ENCODE measurements at regions not wholly inside any gene's neighbourhood (a gene's known extent, or its start where the extent isn't known, plus 50 kb on each side); places are given as distances from the start of the nearest gene placed in this dataset.

DNA sequence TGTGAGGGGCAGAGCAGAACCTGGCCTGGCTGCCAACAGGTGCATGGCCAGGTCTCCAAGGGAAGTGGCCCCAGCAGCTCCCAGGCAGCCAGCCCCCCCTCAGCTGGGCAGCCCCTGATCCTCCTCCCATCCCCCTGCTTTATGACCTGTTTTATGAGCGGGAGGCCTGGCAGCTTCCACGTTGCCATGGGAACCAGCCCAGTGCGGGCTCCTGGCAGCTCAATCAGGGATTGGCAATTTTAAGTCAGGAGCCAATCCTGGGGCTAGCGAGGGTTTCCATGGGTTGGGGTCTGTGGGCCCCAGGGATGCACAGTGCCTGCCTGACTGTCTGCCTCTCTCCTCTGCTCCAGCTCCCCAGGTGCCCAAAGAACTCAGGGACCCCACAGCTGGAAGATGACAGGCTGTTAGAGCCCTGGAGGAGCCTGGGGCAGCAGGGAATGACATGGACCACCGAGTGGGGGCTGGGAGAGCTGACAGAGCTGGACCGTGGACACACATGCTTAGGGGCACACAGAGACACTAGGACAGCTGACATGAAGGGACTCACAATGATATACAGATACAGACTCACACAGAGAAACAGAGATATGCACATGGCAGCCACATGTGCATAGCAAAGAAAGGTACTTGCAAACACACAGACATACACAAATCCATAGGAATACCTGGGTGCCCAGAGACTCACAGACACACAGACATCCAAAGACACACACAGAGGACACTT lies 56.5 kb upstream of the SIRPA start:
- POLR2A ChIA-PET, result no interaction called here
- CTCF ChIA-PET, result no interaction called here
- DNase-seq (ENCODE audit: extremely low spot score), result no peak

DNA sequence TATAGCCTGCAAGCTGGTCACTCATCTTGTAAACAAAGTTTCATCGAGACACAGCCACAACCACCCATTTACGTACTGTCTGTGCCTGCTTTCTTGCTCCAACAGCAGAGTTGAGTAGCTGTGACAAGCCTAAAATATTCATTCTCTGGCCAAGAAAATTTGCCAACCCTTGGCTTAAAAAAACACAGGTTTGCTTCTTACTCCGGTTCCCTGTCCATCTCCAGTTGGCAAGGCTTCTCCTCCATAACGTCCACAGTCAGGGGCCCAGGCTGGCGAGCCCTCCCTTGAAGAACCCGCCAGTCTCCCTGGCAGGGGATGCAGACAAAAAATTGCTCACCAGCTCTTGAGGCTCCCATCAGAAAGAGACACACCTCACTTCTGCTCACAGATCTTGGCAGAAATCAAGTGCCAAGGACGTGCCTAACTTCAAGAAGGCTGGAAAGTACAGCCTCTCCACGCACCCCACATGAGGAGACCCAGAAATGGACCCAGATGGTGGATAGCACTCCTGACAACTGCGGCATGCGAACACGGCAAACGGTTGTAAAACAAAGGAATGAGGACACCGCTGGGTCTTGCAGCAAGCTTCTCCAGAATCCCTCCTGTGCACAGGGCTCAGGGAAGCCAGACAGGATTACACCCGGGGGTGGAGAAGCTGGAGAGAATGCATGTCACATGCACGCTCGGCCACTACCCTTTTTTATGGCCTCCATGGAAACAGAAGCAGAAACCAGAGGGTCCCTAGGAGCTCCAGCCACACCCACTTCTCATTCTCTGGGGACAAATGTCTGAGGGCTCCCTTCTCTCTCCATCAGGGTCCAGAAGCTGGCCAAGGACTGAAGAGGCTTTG lies 59.8 kb upstream of the SIRPA start:
- ChIA-PET CTCF (no interaction called here), POLR2A (no interaction called here)
- no peak for TF ChIP-seq BHLHE40 (IDR thresholded peaks at IDR 0.05; ENCODE audit: borderline replicate concordance)
- no peak for TF ChIP-seq FOXA1 (IDR thresholded peaks at IDR 0.05)
- TF ChIP-seq SP1 (IDR thresholded peaks at IDR 0.05), result no peak
- TF ChIP-seq LEF1 (IDR thresholded peaks at IDR 0.05; ENCODE audit: borderline replicate concordance), result no peak
- no peak for DNase-seq (ENCODE audit: extremely low spot score)

More for the DNA sequence above, 56.5 kb upstream of the SIRPA start:
- TF ChIP-seq FOXA1 (IDR thresholded peaks at IDR 0.05), result no peak
- TF ChIP-seq, protein P1, sequence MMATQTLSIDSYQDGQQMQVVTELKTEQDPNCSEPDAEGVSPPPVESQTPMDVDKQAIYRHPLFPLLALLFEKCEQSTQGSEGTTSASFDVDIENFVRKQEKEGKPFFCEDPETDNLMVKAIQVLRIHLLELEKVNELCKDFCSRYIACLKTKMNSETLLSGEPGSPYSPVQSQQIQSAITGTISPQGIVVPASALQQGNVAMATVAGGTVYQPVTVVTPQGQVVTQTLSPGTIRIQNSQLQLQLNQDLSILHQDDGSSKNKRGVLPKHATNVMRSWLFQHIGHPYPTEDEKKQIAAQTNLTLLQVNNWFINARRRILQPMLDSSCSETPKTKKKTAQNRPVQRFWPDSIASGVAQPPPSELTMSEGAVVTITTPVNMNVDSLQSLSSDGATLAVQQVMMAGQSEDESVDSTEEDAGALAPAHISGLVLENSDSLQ (IDR thresholded peaks at IDR 0.05), result no peak
- TF ChIP-seq HDGF (IDR thresholded peaks at IDR 0.05; ENCODE audit: borderline replicate concordance), result no peak
- no peak for TF ChIP-seq SUZ12 (IDR thresholded peaks at IDR 0.05)
- TF ChIP-seq ARNT (IDR thresholded peaks at IDR 0.05), result no peak
- no peak for TF ChIP-seq CTBP1 (IDR thresholded peaks at IDR 0.05; ENCODE audit: borderline replicate concordance)
- no peak for TF ChIP-seq NFRKB (IDR thresholded peaks at IDR 0.05)
- TF ChIP-seq ZNF384 (IDR thresholded peaks at IDR 0.05), result no peak
- no peak for TF ChIP-seq LEF1 (IDR thresholded peaks at IDR 0.05; ENCODE audit: borderline replicate concordance)
- no peak for TF ChIP-seq BHLHE40 (IDR thresholded peaks at IDR 0.05; ENCODE audit: borderline replicate concordance)
- no peak for TF ChIP-seq FOXK2 (IDR thresholded peaks at IDR 0.05)
- TF ChIP-seq TARDBP (IDR thresholded peaks at IDR 0.05), result no peak

DNA sequence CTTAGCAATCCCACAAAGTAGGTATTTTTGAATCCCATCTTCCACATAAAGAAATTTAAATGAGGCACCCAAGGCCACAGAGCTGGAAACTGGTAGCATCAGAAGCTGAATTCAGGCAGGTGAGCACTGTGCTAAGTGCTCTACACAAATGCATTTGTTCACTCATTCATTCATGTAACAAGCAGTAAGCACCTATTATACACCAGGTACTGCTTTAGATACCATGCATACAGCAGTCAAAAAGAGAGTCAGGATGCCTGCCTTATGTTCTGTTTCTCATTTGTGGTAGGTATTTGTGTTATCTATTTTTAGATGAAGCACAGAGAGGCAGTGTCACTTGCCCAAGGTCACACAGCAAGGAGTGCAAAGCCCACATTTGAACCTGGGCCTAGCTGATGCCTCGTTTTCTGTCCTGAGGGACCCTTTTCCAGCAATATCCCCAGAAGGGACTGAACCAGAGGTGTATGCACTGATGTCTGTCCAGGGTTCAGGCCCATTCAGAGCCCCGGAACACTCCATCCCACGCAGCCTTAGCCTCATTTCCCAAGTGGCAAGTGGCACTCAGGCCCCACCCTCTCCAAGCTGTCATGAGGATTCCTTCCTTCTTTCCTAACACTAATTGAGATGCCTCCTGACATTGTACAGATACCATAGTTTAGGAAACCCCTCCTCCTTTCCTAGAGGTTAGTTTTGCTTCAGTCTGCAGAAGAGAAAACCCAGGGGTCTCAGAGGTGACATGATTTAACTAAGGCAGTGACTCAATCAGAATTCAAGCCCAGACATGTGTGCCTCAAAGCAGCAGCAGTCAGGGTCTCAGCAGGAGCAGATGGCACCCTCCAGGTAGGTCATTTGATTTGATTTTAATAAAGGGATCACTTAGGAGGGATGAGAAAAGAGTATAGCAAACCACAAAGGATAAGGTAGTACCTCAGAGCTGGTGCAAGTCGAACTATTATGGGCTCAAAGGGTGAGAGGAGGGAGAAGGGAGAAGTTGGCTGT lies 61.2 kb upstream of the SIRPA start:
- ChIA-PET CTCF (no interaction called here), POLR2A (no interaction called here)
- TF ChIP-seq ELF4 (IDR thresholded peaks at IDR 0.05), result no peak
- no peak for TF ChIP-seq BHLHE40 (IDR thresholded peaks at IDR 0.05; ENCODE audit: borderline replicate concordance)
- TF ChIP-seq ARNT (IDR thresholded peaks at IDR 0.05), result no peak
- TF ChIP-seq, protein P1 (IDR thresholded peaks at IDR 0.05), result no peak
- no peak for TF ChIP-seq HDGF (IDR thresholded peaks at IDR 0.05; ENCODE audit: borderline replicate concordance)
- TF ChIP-seq SP1 (IDR thresholded peaks at IDR 0.05), result no peak
- TF ChIP-seq CTBP1 (IDR thresholded peaks at IDR 0.05; ENCODE audit: borderline replicate concordance), result no peak
- no peak for TF ChIP-seq NFRKB (IDR thresholded peaks at IDR 0.05)
- DNase-seq (ENCODE audit: extremely low spot score), result no peak

DNA sequence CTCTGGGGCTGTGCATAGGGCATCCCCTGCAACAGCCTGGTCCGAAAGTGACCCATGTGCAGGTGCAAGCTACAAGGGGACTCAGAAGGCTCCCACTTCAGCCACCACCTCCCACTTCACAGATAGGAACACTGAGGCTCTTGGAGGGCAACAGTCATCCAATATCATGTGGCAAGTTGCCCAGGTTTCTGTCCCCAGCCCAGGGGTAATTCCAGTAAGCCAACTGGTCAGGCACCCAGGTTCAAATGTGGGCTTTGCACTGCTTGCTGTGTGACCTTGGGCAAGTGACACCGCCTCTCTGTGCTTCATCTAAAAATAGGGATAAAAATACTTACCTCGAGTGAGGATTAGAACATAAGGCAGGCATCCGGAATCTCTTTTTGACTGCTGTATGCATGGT lies 62.0 kb upstream of the SIRPA start:
- ChIA-PET CTCF (no interaction called here), POLR2A (no interaction called here)
- DNase-seq (ENCODE audit: extremely low spot score), result no peak
- TF ChIP-seq FOXK2 (IDR thresholded peaks at IDR 0.05) (no peak), CTBP1 (IDR thresholded peaks at IDR 0.05; ENCODE audit: borderline replicate concordance) (no peak), LEF1 (IDR thresholded peaks at IDR 0.05; ENCODE audit: borderline replicate concordance) (no peak), BHLHE40 (IDR thresholded peaks at IDR 0.05; ENCODE audit: borderline replicate concordance) (no peak), SUZ12 (IDR thresholded peaks at IDR 0.05) (no peak), ELF4 (IDR thresholded peaks at IDR 0.05) (no peak), FOXM1 (IDR thresholded peaks at IDR 0.05; ENCODE audit: borderline replicate concordance) (no peak), FOXA1 (IDR thresholded peaks at IDR 0.05) (no peak), TARDBP (IDR thresholded peaks at IDR 0.05) (no peak)
- TF ChIP-seq, protein P1 (IDR thresholded peaks at IDR 0.05), result no peak

DNA sequence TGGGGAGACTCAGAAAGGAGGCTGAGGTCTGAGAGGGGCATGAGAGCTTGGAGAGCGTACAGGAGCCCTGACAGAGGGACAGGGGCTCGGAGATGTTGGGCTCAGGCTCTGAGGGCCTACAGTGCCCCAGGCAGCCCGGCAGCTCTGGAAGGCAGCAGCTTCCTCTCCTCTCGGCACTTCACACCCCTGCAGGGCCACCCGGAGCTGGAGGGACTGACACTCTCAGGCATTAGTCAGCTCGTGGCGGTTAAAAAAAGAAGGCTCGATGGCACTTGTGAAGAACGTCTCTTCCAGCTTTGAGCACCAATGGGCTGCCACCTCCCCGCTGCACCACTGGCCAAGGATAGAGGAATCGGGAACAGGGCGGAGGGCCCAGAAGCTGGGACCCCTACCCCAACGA lies 62.6 kb upstream of the SIRPA start:
- CTCF ChIA-PET, result no interaction called here
- TF ChIP-seq BHLHE40 (IDR thresholded peaks at IDR 0.05; ENCODE audit: borderline replicate concordance), result no peak
- TF ChIP-seq FOXA1 (IDR thresholded peaks at IDR 0.05), result no peak
- no peak for TF ChIP-seq FOXK2 (IDR thresholded peaks at IDR 0.05)
- no peak for TF ChIP-seq ARNT (IDR thresholded peaks at IDR 0.05)
- POLR2A ChIA-PET, result no interaction called here
- DNase-seq (ENCODE audit: extremely low spot score), result no peak

DNA sequence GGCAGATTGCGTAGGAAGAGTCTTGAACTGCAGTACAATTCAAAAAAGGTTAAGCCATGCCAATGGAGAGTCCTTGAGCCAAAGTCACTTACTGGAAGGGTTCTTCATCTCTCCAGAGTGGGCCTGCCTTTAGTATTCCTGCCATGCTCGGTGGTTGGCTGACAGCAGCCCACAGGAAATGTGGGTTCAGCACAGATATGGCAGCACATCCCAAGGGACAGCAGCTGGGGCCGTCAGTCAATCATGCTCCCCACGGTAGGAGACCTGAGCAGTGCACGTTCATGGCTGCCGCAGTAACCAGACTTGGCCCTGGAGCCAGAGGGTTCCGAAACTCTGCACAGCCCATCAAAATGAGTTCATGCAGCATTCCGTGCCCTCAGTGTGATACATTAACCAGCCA lies 63.6 kb upstream of the SIRPA start:
- ChIA-PET POLR2A (no interaction called here), CTCF (no interaction called here)
- DNase-seq (ENCODE audit: extremely low spot score), result no peak
- TF ChIP-seq L3MBTL2 (conservative IDR thresholded peaks at IDR 0.05) (no peak), ZNF384 (IDR thresholded peaks at IDR 0.05) (no peak), BHLHE40 (IDR thresholded peaks at IDR 0.05; ENCODE audit: borderline replicate concordance) (no peak), LEF1 (IDR thresholded peaks at IDR 0.05; ENCODE audit: borderline replicate concordance) (no peak), SP1 (IDR thresholded peaks at IDR 0.05) (no peak), ELF4 (IDR thresholded peaks at IDR 0.05) (no peak), FOXK2 (IDR thresholded peaks at IDR 0.05) (no peak), TARDBP (IDR thresholded peaks at IDR 0.05) (no peak), FOXA1 (IDR thresholded peaks at IDR 0.05) (no peak), NFRKB (IDR thresholded peaks at IDR 0.05) (no peak), HDGF (IDR thresholded peaks at IDR 0.05; ENCODE audit: borderline replicate concordance) (no peak), SUZ12 (IDR thresholded peaks at IDR 0.05) (no peak), ARNT (IDR thresholded peaks at IDR 0.05) (no peak), FOXM1 (IDR thresholded peaks at IDR 0.05; ENCODE audit: borderline replicate concordance) (no peak), CTBP1 (IDR thresholded peaks at IDR 0.05; ENCODE audit: borderline replicate concordance) (no peak)
- TF ChIP-seq, protein P1 (IDR thresholded peaks at IDR 0.05), result no peak

Measured in HEK293T (cell line).